IMR-90 (cell line): ENCODE measurements at regions not wholly inside any gene's neighbourhood (a gene's known extent, or its start where the extent isn't known, plus 50 kb on each side); places are given as distances from the start of the nearest gene placed in this dataset.

Experiments
- ATAC-seq: fragments of 200-7000 bp; cut with Tn5 transposase; 2 replicates; pipeline ENCODE4 v1.9.1; 2020; ENCODE audit warnings: low read depth, mild to moderate bottlenecking, moderate library complexity
- BruUV-seq: library from RNA; stranded (reverse); fragments of 400-500 nt; replicated peaks from 2 replicates; lab custom pipeline; 2021; lab: Mats Ljungman, UMichigan
- CTCF ChIA-PET: fragments of 300-600 bp; formaldehyde crosslinking; extraction: SDS; loops from one replicate; lab custom pipeline; 2021; ENCODE audit warnings: antibody characterized with exemption; lab: Yijun Ruan, JAX
- POLR2A ChIA-PET: fragments of 300-600 bp; sonication (Branson Sonifier 250); formaldehyde crosslinking; loops from one replicate; lab custom pipeline; 2022; ENCODE audit warnings: antibody characterized with exemption; ENCODE audit not compliant: unreplicated experiment; lab: Charles Lee
- DNase-seq: peaks from one replicate; pipeline ENCODE4 v3.0.0; 2013
- H2AFZ ChIP-seq: replicated peaks from 2 replicates; pipeline ENCODE3; 2013; ENCODE audit warnings: low read length, mild to moderate bottlenecking; ENCODE audit not compliant: poor library complexity
- H2AK5ac ChIP-seq: 2 replicates; pipeline ENCODE4 v1.6.1; 2013; ENCODE audit warnings: low read depth, low read length, inconsistent platforms
- H2AK9ac ChIP-seq: replicated peaks from 2 replicates; pipeline ENCODE3; 2013; ENCODE audit warnings: mild to moderate bottlenecking, low read depth, low read length, moderate library complexity; ENCODE audit not compliant: poor library complexity
- H2BK120ac ChIP-seq: 2 replicates; pipeline ENCODE4 v1.6.1; 2013; ENCODE audit warnings: low read depth, low read length, inconsistent platforms
- H2BK15ac ChIP-seq: 3 replicates; pipeline ENCODE4 v1.6.1; 2013; ENCODE audit warnings: low read depth, low read length, inconsistent platforms
- H2BK20ac ChIP-seq: 2 replicates; pipeline ENCODE4 v1.6.1; 2013; ENCODE audit warnings: low read depth, mild to moderate bottlenecking, inconsistent platforms, low read length, moderate library complexity
- H2BK5ac ChIP-seq: 2 replicates; pipeline ENCODE4 v1.6.1; 2013; ENCODE audit warnings: mild to moderate bottlenecking, low read depth, low read length, inconsistent platforms; ENCODE audit not compliant: poor library complexity, severe bottlenecking
- H3K14ac ChIP-seq: replicated peaks from 2 replicates; pipeline ENCODE4 v1.6.1; 2013; ENCODE audit warnings: low read depth, low read length, inconsistent platforms
- H3K18ac ChIP-seq: 2 replicates; pipeline ENCODE4 v1.6.1; 2013; ENCODE audit warnings: low read depth, low read length, control low read depth
- H3K23ac ChIP-seq: 2 replicates; pipeline ENCODE4 v1.6.1; 2013; ENCODE audit warnings: low read depth, low read length, inconsistent platforms
- H3K27ac ChIP-seq: 2 replicates; pipeline ENCODE4 v1.5.1; 2013; ENCODE audit warnings: mild to moderate bottlenecking, control low read depth, low read length; ENCODE audit not compliant: insufficient read depth
- H3K27me3 ChIP-seq: 2 replicates; pipeline ENCODE4 v1.6.1; 2013; ENCODE audit warnings: low read length; ENCODE audit not compliant: control insufficient read depth, insufficient read depth
- H3K36me3 ChIP-seq: 2 replicates; pipeline ENCODE4 v1.6.1; 2013; ENCODE audit warnings: low read length, mixed read lengths; ENCODE audit not compliant: control insufficient read depth, insufficient read depth
- H3K4ac ChIP-seq: 2 replicates; pipeline ENCODE4 v1.6.1; 2013; ENCODE audit warnings: low read depth, low read length, inconsistent platforms
- H3K4me1 ChIP-seq: 2 replicates; pipeline ENCODE4 v1.6.1; 2013; ENCODE audit warnings: low read length, mixed read lengths; ENCODE audit not compliant: control insufficient read depth, insufficient read depth
- H3K4me2 ChIP-seq: 2 replicates; pipeline ENCODE4 v1.6.1; 2013; ENCODE audit warnings: low read depth, mild to moderate bottlenecking, control low read depth, low read length, moderate library complexity
- H3K4me3 ChIP-seq: 2 replicates; pipeline ENCODE4 v1.5.1; 2013; ENCODE audit warnings: low read depth, mild to moderate bottlenecking, control low read depth, low read length, moderate library complexity; ENCODE audit not compliant: insufficient read depth
- H3K56ac ChIP-seq: 2 replicates; pipeline ENCODE4 v1.6.1; 2013; ENCODE audit warnings: low read length, inconsistent platforms; ENCODE audit not compliant: insufficient read depth; ENCODE audit errors: extremely low read depth
- H3K79me1 ChIP-seq, 2 experiments: 2 replicates each; pipeline ENCODE4 v1.6.1; 2013; ENCODE audit warnings: low read length in 2 of 2, inconsistent platforms in 1 of 2, low read depth in 1 of 2
- H3K9ac ChIP-seq: 2 replicates; pipeline ENCODE4 v1.6.1; 2013; ENCODE audit warnings: low read depth, low read length, control low read depth
- H3K9me1 ChIP-seq: 2 replicates; pipeline ENCODE4 v1.6.1; 2013; ENCODE audit warnings: low read length, inconsistent platforms; ENCODE audit not compliant: insufficient read depth
- H3K9me3 ChIP-seq: 2 replicates; pipeline ENCODE4 v1.6.1; 2013; ENCODE audit warnings: low read length; ENCODE audit not compliant: control insufficient read depth, insufficient read depth
- H4K20me1 ChIP-seq: 2 replicates; pipeline ENCODE4 v1.6.1; 2013; ENCODE audit warnings: low read length, inconsistent platforms; ENCODE audit not compliant: insufficient read depth
- H4K5ac ChIP-seq: 2 replicates; pipeline ENCODE4 v1.6.1; 2013; ENCODE audit warnings: mild to moderate bottlenecking, low read depth, low read length, control low read depth
- H4K8ac ChIP-seq, 2 experiments: 2 replicates each; pipeline ENCODE4 v1.6.1; 2013; ENCODE audit warnings: low read depth in 2 of 2, low read length in 2 of 2, control low read depth in 1 of 2, inconsistent platforms in 1 of 2
- H4K91ac ChIP-seq: 2 replicates; pipeline ENCODE4 v1.6.1; 2013; ENCODE audit warnings: low read depth, low read length, inconsistent platforms; ENCODE audit not compliant: insufficient read depth
- BHLHE40 ChIP-seq: fragments of 150-350 bp; IDR thresholded peaks from 2 replicates; pipeline ENCODE4 v1.6.1; 2016; ENCODE audit warnings: mild to moderate bottlenecking, low read depth, low read length
- CEBPB ChIP-seq: IDR thresholded peaks from 2 replicates; pipeline ENCODE4 v1.6.1; 2012; ENCODE audit warnings: low read depth, low read length, improper control_type of control experiment
- CHD1 ChIP-seq: IDR thresholded peaks from 2 replicates; pipeline ENCODE4 v1.6.1; 2012; ENCODE audit warnings: low read depth, low read length, improper control_type of control experiment
- MAFK ChIP-seq: IDR thresholded peaks from 2 replicates; pipeline ENCODE4 v1.6.1; 2012; ENCODE audit warnings: low read depth, low read length, improper control_type of control experiment
- MAZ ChIP-seq: IDR thresholded peaks from 2 replicates; pipeline ENCODE4 v1.6.1; 2012; ENCODE audit warnings: low read depth, mild to moderate bottlenecking, low read length, improper control_type of control experiment, moderate library complexity, borderline replicate concordance
- MXI1 ChIP-seq: IDR thresholded peaks from 2 replicates; pipeline ENCODE4 v1.6.1; 2012; ENCODE audit warnings: low read depth, mild to moderate bottlenecking, low read length, moderate library complexity, borderline replicate concordance
- NFE2L2 ChIP-seq: fragments of 150-350 bp; IDR thresholded peaks from 2 replicates; pipeline ENCODE4 v1.6.1; 2016; ENCODE audit warnings: low read depth, mild to moderate bottlenecking, low read length
- POLR2A ChIP-seq: IDR thresholded peaks from 2 replicates; pipeline ENCODE4 v1.6.1; 2012; ENCODE audit warnings: mild to moderate bottlenecking, low read depth, low read length
- RAD21 ChIP-seq: IDR thresholded peaks from 2 replicates; pipeline ENCODE4 v1.6.1; 2012; ENCODE audit warnings: low read length, improper control_type of control experiment
- RCOR1 ChIP-seq: IDR thresholded peaks from 2 replicates; pipeline ENCODE4 v1.6.1; 2012; ENCODE audit warnings: mild to moderate bottlenecking, low read length, improper control_type of control experiment; ENCODE audit not compliant: insufficient replicate concordance
- SMC3 ChIP-seq: fragments of 150-350 bp; IDR thresholded peaks from 2 replicates; pipeline ENCODE4 v1.6.1; 2016; ENCODE audit warnings: low read depth, mild to moderate bottlenecking, antibody characterized with exemption, low read length, moderate library complexity
- WGBS, 2 experiments: methylation state at CpG; one replicate each; pipeline versions ENCODE4 v1.1.5 to v1.1.7; 2013; ENCODE audit warnings: missing lambda C conversion rate in 2 of 2; ENCODE audit not compliant: insufficient read length in 1 of 2; ENCODE audit errors: extremely low coverage in 2 of 2; 5-methylcytosine and 5-hydroxymethylcytosine counted together
- dilution Hi-C: fragments of 300-500 bp; cut with HindIII; formaldehyde crosslinking; loops from one replicate; pipeline ENCODE4 v1.14.3; 2018; ENCODE audit warnings: low sequenced_read_pairs; ENCODE audit not compliant: unreplicated experiment
- in situ Hi-C: fragments of 300-500 bp; cut with MboI; formaldehyde crosslinking; loops from 3 replicates; pipeline ENCODE4 v1.14.3; 2019; ENCODE audit warnings: low sequenced_read_pairs, inconsistent platforms, mixed read lengths
- intact Hi-C: fragments of 100-400 bp; cut with micrococcal nuclease; formaldehyde crosslinking; loops from 2 replicates; pipeline ENCODE4 v1.10.0; 2022
- TF ChIP-seq, protein P1 (sequence below): fragments of 150-350 bp; IDR thresholded peaks from 2 replicates; pipeline ENCODE4 v1.6.1; 2017; ENCODE audit warnings: mild to moderate bottlenecking, antibody characterized with exemption, low read length, low read depth
- TF ChIP-seq, protein P2 (sequence below): fragments of 150-350 bp; IDR thresholded peaks from 2 replicates; pipeline ENCODE4 v1.6.1; 2016; ENCODE audit warnings: low read depth, mild to moderate bottlenecking, low read length, moderate library complexity, borderline replicate concordance

DNA sequence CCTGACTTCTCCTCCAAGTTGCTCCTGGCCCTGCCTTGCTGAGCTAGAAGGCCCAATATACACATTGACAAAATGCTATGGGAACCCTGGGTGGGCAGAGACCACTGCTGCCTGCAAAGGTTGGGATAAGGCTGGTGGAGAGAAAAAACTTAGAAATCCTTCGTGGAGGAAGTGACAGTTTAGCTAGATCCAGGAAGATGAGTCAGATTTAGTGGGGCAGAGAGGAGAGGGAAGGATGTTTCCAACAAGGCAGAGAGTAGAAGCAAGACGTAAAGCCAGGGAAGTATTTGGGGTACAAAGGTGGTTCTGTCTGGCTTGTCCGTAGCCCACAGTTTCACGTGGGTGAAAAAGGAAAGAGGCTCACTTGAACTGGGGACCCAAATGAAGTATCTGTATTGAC is 69.0 kb upstream of the CLMN start:
- intact Hi-C loops: no loop called here
- Histone ChIP-seq H2AFZ (no peak overlapping the region), H3K4ac (no peak overlapping the region), H2BK20ac (no peak overlapping the region), H2BK5ac (no peak overlapping the region), H4K91ac (no peak overlapping the region), H3K56ac (no peak overlapping the region), H2AK5ac (no peak overlapping the region), H3K18ac (no peak overlapping the region), H4K20me1 (no peaks in the 10 kb centered on the region), H2AK9ac (no peak overlapping the region), H3K9ac (no peak overlapping the region), H3K4me2 (no peak overlapping the region), H3K9me3 (no peaks in the 10 kb centered on the region), H3K4me1 (no peaks in the 10 kb centered on the region), H3K79me1 (no peaks in the 10 kb centered on the region), H2BK15ac (no peak overlapping the region), H3K9me1 (no peaks in the 10 kb centered on the region), H4K5ac (no peak overlapping the region), H3K4me3 (no peak overlapping the region), H4K8ac (no peak overlapping the region), H3K27ac (no peak overlapping the region), H3K23ac (no peak overlapping the region), H3K27me3 (peaks cover 2% of the 10 kb centered on the region; the same call in 1 of the 2 replicates), H3K36me3 (no peaks in the 10 kb centered on the region), H2BK120ac (no peak overlapping the region), H3K14ac (no peak overlapping the region)
- DNase-seq: no peak
- POLR2A ChIA-PET: no interaction called here
- WGBS, 2 experiments: 60% methylated on average over 1 of the region's 4 CpGs; no CpG with 5 or more reads in 1 of the 2 experiments
- in situ Hi-C loops: no loop called here
- dilution Hi-C loops: no loop called here
- TF ChIP-seq BHLHE40 (no peak), CEBPB (no peak), RCOR1 (no peak), MXI1 (no peak), RAD21 (no peak), MAFK (no peak), CHD1 (no peak), MAZ (no peak), NFE2L2 (no peak), SMC3 (no peak), POLR2A (no peak)
- TF ChIP-seq, protein P1, sequence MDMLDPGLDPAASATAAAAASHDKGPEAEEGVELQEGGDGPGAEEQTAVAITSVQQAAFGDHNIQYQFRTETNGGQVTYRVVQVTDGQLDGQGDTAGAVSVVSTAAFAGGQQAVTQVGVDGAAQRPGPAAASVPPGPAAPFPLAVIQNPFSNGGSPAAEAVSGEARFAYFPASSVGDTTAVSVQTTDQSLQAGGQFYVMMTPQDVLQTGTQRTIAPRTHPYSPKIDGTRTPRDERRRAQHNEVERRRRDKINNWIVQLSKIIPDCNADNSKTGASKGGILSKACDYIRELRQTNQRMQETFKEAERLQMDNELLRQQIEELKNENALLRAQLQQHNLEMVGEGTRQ: no peak
- TF ChIP-seq, protein P2, sequence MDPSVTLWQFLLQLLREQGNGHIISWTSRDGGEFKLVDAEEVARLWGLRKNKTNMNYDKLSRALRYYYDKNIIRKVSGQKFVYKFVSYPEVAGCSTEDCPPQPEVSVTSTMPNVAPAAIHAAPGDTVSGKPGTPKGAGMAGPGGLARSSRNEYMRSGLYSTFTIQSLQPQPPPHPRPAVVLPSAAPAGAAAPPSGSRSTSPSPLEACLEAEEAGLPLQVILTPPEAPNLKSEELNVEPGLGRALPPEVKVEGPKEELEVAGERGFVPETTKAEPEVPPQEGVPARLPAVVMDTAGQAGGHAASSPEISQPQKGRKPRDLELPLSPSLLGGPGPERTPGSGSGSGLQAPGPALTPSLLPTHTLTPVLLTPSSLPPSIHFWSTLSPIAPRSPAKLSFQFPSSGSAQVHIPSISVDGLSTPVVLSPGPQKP: no peak
- ATAC-seq: no peak
- CTCF ChIA-PET: no interaction called here
- BruUV-seq: no TSS peak
